Keratinocyte (primary cell): ENCODE measurements at regions not wholly inside any gene's neighbourhood (a gene's known extent, or its start where the extent isn't known, plus 50 kb on each side); places are given as distances from the start of the nearest gene placed in this dataset.

Experiments used
- DNase-seq: peaks from one replicate; pipeline ENCODE4 v3.0.0-alpha.2; 2011; ENCODE audit warnings: low read depth, missing footprints, low spot score
- FAIRE-seq: peaks from 2 replicates; lab custom pipeline; 2011; peaks lifted over from hg19 to GRCh38; lab: Jason Lieb, UNC
- H2AFZ ChIP-seq: 2 replicates; pipeline ENCODE4 v1.6.0; 2012; ENCODE audit warnings: low read length, control low read depth, inconsistent platforms; ENCODE audit not compliant: control insufficient read depth
- H3K27ac ChIP-seq: 2 replicates; pipeline ENCODE4 v1.5.1; 2011; ENCODE audit warnings: low read length; ENCODE audit not compliant: control insufficient read depth, insufficient read depth
- H3K27me3 ChIP-seq: 3 replicates; pipeline ENCODE4 v1.6.0; 2011; ENCODE audit warnings: low read length; ENCODE audit not compliant: control insufficient read depth, insufficient read depth; ENCODE audit errors: extremely low read depth
- H3K36me3 ChIP-seq, 2 experiments: 2 replicates in 1 of 2; 3 replicates in 1 of 2; pipeline ENCODE4 v1.5.1; 2011; ENCODE audit warnings: low read length in 2 of 2, mild to moderate bottlenecking in 1 of 2; ENCODE audit not compliant: control insufficient read depth in 2 of 2, insufficient read depth in 2 of 2; ENCODE audit errors: extremely low read depth in 1 of 2
- H3K4me1 ChIP-seq: 3 replicates; pipeline ENCODE4 v1.5.1; 2011; ENCODE audit warnings: low read length; ENCODE audit not compliant: control insufficient read depth, insufficient read depth; ENCODE audit errors: extremely low read depth
- H3K4me2 ChIP-seq: 3 replicates; pipeline ENCODE4 v1.6.0; 2011; ENCODE audit warnings: low read depth, low read length; ENCODE audit not compliant: control insufficient read depth, insufficient read depth; ENCODE audit errors: extremely low read depth
- H3K4me3 ChIP-seq, 3 experiments: fragments of 200-600 bp in 1 of 3; sonication (generic) in 1 of 3; 2 replicates in 2 of 3; 3 replicates in 1 of 3; pipeline ENCODE4 v1.5.1; 2011 to 2016; ENCODE audit warnings: low read length in 3 of 3, mild to moderate bottlenecking in 3 of 3, control low read depth in 2 of 3, inconsistent platforms in 1 of 3, low read depth in 1 of 3, mixed read lengths in 1 of 3, mixed run types in 1 of 3, moderate library complexity in 1 of 3; ENCODE audit not compliant: control insufficient read depth in 2 of 3, insufficient read depth in 2 of 3; ENCODE audit errors: extremely low read depth in 1 of 3
- H3K79me2 ChIP-seq: 2 replicates; pipeline ENCODE4 v1.6.0; 2012; ENCODE audit warnings: low read length; ENCODE audit not compliant: control insufficient read depth, insufficient read depth
- H3K9ac ChIP-seq: 3 replicates; pipeline ENCODE4 v1.6.0; 2011; ENCODE audit warnings: low read length; ENCODE audit not compliant: control insufficient read depth, insufficient read depth; ENCODE audit errors: extremely low read depth
- H3K9me1 ChIP-seq: 3 replicates; pipeline ENCODE4 v1.6.0; 2011; ENCODE audit warnings: low read length; ENCODE audit not compliant: control insufficient read depth, insufficient read depth; ENCODE audit errors: extremely low read depth
- H3K9me3 ChIP-seq: 2 replicates; pipeline ENCODE4 v1.5.1; 2012; ENCODE audit warnings: low read depth, low read length; ENCODE audit not compliant: control insufficient read depth
- H4K20me1 ChIP-seq: 3 replicates; pipeline ENCODE4 v1.6.0; 2011; ENCODE audit warnings: low read length; ENCODE audit not compliant: control insufficient read depth, insufficient read depth; ENCODE audit errors: extremely low read depth
- CTCF ChIP-seq, 3 experiments: IDR thresholded peaks in 1 of 3; conservative IDR thresholded peaks in 1 of 3; optimal IDR thresholded peaks in 1 of 3; 2 replicates in 2 of 3; 3 replicates in 1 of 3; pipeline versions ENCODE3 to v1.5.1; 2011; ENCODE audit warnings: low read length in 3 of 3, mild to moderate bottlenecking in 3 of 3, moderate library complexity in 2 of 3, control low read depth in 1 of 3, inconsistent platforms in 1 of 3; ENCODE audit not compliant: insufficient read depth in 2 of 3; ENCODE audit errors: extremely low read depth in 1 of 3
- EZH2 ChIP-seq: IDR thresholded peaks from one replicate; pipeline ENCODE4 v1.6.1; 2012; ENCODE audit warnings: inconsistent platforms, mild to moderate bottlenecking, low read length, moderate library complexity
- dilution Hi-C: fragments of 300-500 bp; cut with MboI; formaldehyde crosslinking; loops from one replicate; pipeline ENCODE4 v1.7.0; 2020; ENCODE audit warnings: low sequenced_read_pairs; ENCODE audit not compliant: extremely low pct_ligation_motif_present

- Histone ChIP-seq H3K4me1 (peaks cover 9% of the 10 kb centered on the region), H3K9ac (no peak overlapping the region), H3K9me1 (no peaks in the 10 kb centered on the region), H3K79me2 (no peaks in the 10 kb centered on the region), H3K27ac (no peak overlapping the region), H2AFZ (no peak overlapping the region), H3K4me3 (no peak overlapping the region), H4K20me1 (no peaks in the 10 kb centered on the region), H3K9me3 (no peaks in the 10 kb centered on the region), H3K27me3 (no peaks in the 10 kb centered on the region), H3K36me3 (no peaks in the 10 kb centered on the region), H3K4me2 (no peak overlapping the region)
- no peak for DNase-seq
- dilution Hi-C loops = no loop called here
- TF ChIP-seq EZH2 = no peak
- TF ChIP-seq CTCF (optimal IDR thresholded peaks at IDR 0.05 in 1 of 3, IDR thresholded peaks at IDR 0.05 in 1 of 3, conservative IDR thresholded peaks at IDR 0.05 in 1 of 3; ENCODE audit: extremely low read depth in 1 of 3, insufficient read depth in 2 of 3, low read length in 3 of 3) = no peak
- no peak for FAIRE-seq
Observed at GRCh38 chr12:70074510-70074909, 168.7 kb upstream of the CNOT2 start.

GRCh38 chr12:70077441-70077840 is 165.8 kb upstream of the CNOT2 start:
- no peaks in the 10 kb centered on the region for H4K20me1 ChIP-seq
- no peak overlapping the region for H3K9ac ChIP-seq
- peak; percentile 29 for FAIRE-seq
- H3K27ac ChIP-seq = no peak overlapping the region
- H3K27me3 ChIP-seq = no peaks in the 10 kb centered on the region
- no peaks in the 10 kb centered on the region for H3K36me3 ChIP-seq
- peak overlapping the region; percentile 87 for H2AFZ ChIP-seq
- DNase-seq = no peak
- dilution Hi-C loops = no loop called here
- TF ChIP-seq CTCF (optimal IDR thresholded peaks at IDR 0.05 in 1 of 3, IDR thresholded peaks at IDR 0.05 in 1 of 3, conservative IDR thresholded peaks at IDR 0.05 in 1 of 3; ENCODE audit: extremely low read depth in 1 of 3, insufficient read depth in 2 of 3, low read length in 3 of 3) (no peak), EZH2 (no peak)
- no peaks in the 10 kb centered on the region for H3K9me1 ChIP-seq
- peaks cover 9% of the 10 kb centered on the region for H3K4me1 ChIP-seq
- H3K79me2 ChIP-seq = no peaks in the 10 kb centered on the region
- no peak overlapping the region for H3K4me3 ChIP-seq
- H3K9me3 ChIP-seq = no peaks in the 10 kb centered on the region
- peak overlapping the region; percentile 71 for H3K4me2 ChIP-seq
